Activated T-cell treated with anti-CD3 and anti-CD28 coated beads, Interleukin-2, amount 50 U/mL, for 48 hours (primary cell): ENCODE measurements at regions not wholly inside any gene's neighbourhood (a gene's known extent, or its start where the extent isn't known, plus 50 kb on each side); places are given as distances from the start of the nearest gene placed in this dataset.

ENCODE experiments used
- DNase-seq, 2 experiments: peaks; one replicate each; pipeline ENCODE4 v3.0.0-alpha.2; 2020

- DNase-seq: no peak
Observed at GRCh38 chr15:70214941-70215635, 117.4 kb upstream of the TLE3 start.

- DNase-seq: no peak
Observed at GRCh38 chr15:70214276-70214675, 116.6 kb upstream of the TLE3 start.

GRCh38 chr15:70213794-70214193 is 116.1 kb upstream of the TLE3 start:
- DNase-seq: no peak

GRCh38 chr15:70212963-70213315 is 115.2 kb upstream of the TLE3 start:
- DNase-seq: no peak

GRCh38 chr15:70212286-70212962 is 114.7 kb upstream of the TLE3 start:
- DNase-seq: no peak

GRCh38 chr15:70210528-70210927 is 112.8 kb upstream of the TLE3 start:
- no peak for DNase-seq

- no peak for DNase-seq
Observed at GRCh38 chr15:70210076-70210475, 112.4 kb upstream of the TLE3 start.

- no peak for DNase-seq
Observed at GRCh38 chr15:70209499-70209898, 111.8 kb upstream of the TLE3 start.

GRCh38 chr15:70208332-70208731 is 110.6 kb upstream of the TLE3 start:
- DNase-seq: no peak

- no peak for DNase-seq
Observed at GRCh38 chr15:70206668-70207067, 109.0 kb upstream of the TLE3 start.

GRCh38 chr15:70204652-70205051 is 106.9 kb upstream of the TLE3 start:
- DNase-seq: no peak

- DNase-seq: no peak
Observed at GRCh38 chr15:70203981-70204560, 106.4 kb upstream of the TLE3 start.

- no peak for DNase-seq
Observed at GRCh38 chr15:70202756-70203155, 105.0 kb upstream of the TLE3 start.

- DNase-seq: no peak
Observed at GRCh38 chr15:70201425-70201775, 103.7 kb upstream of the TLE3 start.

- DNase-seq: no peak
Observed at GRCh38 chr15:70200511-70201424, 103.1 kb upstream of the TLE3 start.

- DNase-seq: no peak
Observed at GRCh38 chr15:70199540-70200410, 102.1 kb upstream of the TLE3 start.

- no peak for DNase-seq
Observed at GRCh38 chr15:70199124-70199482, 101.4 kb upstream of the TLE3 start.

- no peak for DNase-seq
Observed at GRCh38 chr15:70198441-70199123, 100.9 kb upstream of the TLE3 start.

- no peak for DNase-seq
Observed at GRCh38 chr15:70197945-70198361, 100.2 kb upstream of the TLE3 start.

GRCh38 chr15:70197318-70197944 is 99.7 kb upstream of the TLE3 start:
- DNase-seq: no peak
